Left ventricle myocardium inferior (tissue), 1 donor: ENCODE measurements at regions not wholly inside any gene's neighbourhood (a gene's known extent, or its start where the extent isn't known, plus 50 kb on each side); places are given as distances from the start of the nearest gene placed in this dataset.

Experiments used
- DNase-seq: peaks from one replicate; pipeline ENCODE4 v3.0.0-alpha.2; 2020
- H3K27ac ChIP-seq: fragments of 200-600 bp; replicated peaks from 2 replicates; pipeline ENCODE4 v1.8.0; 2021
- H3K27me3 ChIP-seq: fragments of 200-600 bp; 2 replicates; pipeline ENCODE4 v1.8.0; 2021; ENCODE audit warnings: low read depth
- H3K36me3 ChIP-seq: fragments of 200-600 bp; 2 replicates; pipeline ENCODE4 v1.8.0; 2021
- H3K4me1 ChIP-seq: fragments of 200-600 bp; 2 replicates; pipeline ENCODE4 v1.8.0; 2021
- H3K4me3 ChIP-seq: fragments of 200-600 bp; 2 replicates; pipeline ENCODE4 v1.8.0; 2021; ENCODE audit warnings: mild to moderate bottlenecking, moderate library complexity
- H3K9me3 ChIP-seq: fragments of 200-600 bp; replicated peaks from 2 replicates; pipeline ENCODE4 v1.8.0; 2021
- CTCF ChIP-seq: fragments of 200-600 bp; IDR thresholded peaks from 2 replicates; pipeline ENCODE4 v1.8.0; 2021; ENCODE audit warnings: antibody characterized with exemption, mild to moderate bottlenecking, borderline replicate concordance
- intact Hi-C: fragments of 100-400 bp; cut with micrococcal nuclease; formaldehyde crosslinking; loops from one replicate; pipeline ENCODE4 v1.11.0; 2022
- donor health status: DM: no; HTN: yes; CAD: no; lungs with severe emphysema.

- no peak overlapping the region for H3K27ac ChIP-seq
- H3K9me3 ChIP-seq: peaks cover 14% of the 10 kb centered on the region
- no peak for TF ChIP-seq CTCF
- H3K36me3 ChIP-seq: no peaks in the 10 kb centered on the region
- H3K4me3 ChIP-seq: no peak overlapping the region
- intact Hi-C loops: no loop called here
- H3K27me3 ChIP-seq: no peaks in the 10 kb centered on the region
- H3K4me1 ChIP-seq: no peaks in the 10 kb centered on the region
- DNase-seq: no peak
These were observed 137.1 kb upstream of the ADAMTS19 start for GRCh38 chr5:129322968-129323367.

DNA sequence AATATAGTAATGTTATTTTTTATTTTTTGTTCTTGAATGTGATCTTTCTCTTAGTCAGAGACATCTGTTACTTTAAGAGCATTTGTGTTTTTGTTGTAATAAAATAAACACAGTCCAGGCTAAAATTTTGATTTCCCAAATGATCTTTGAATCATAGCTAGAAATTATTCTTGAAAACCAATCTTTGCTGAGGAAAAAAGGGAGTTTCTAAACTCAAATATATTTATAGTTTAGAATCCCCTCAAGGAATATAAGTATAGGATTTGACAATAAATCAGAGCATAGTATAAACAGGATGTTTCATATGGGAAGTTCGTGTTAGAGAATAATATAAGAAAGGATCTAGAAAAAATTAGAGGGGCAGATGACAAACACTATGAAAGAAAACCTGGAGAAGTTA, 118.8 kb upstream of the ADAMTS19 start:
- intact Hi-C loops: no loop called here
- no peak for DNase-seq
- Histone ChIP-seq H3K27ac (no peak overlapping the region), H3K36me3 (no peaks in the 10 kb centered on the region), H3K9me3 (no peaks in the 10 kb centered on the region), H3K27me3 (no peaks in the 10 kb centered on the region), H3K4me1 (no peaks in the 10 kb centered on the region), H3K4me3 (no peak overlapping the region)
- no peak for TF ChIP-seq CTCF

GRCh38 chr5:129342796-129343195, 117.3 kb upstream of the ADAMTS19 start:
- Histone ChIP-seq H3K4me1 (no peaks in the 10 kb centered on the region), H3K27me3 (no peaks in the 10 kb centered on the region), H3K36me3 (no peaks in the 10 kb centered on the region), H3K4me3 (no peak overlapping the region), H3K9me3 (peaks cover 6% of the 10 kb centered on the region), H3K27ac (no peak overlapping the region)
- TF ChIP-seq CTCF: no peak
- intact Hi-C loops: no loop called here
- DNase-seq: no peak

GRCh38 chr5:129345213-129345924, 114.7 kb upstream of the ADAMTS19 start:
- no peak for DNase-seq
- no peak overlapping the region for H3K27ac ChIP-seq
- no peaks in the 10 kb centered on the region for H3K36me3 ChIP-seq
- no peaks in the 10 kb centered on the region for H3K4me1 ChIP-seq
- H3K27me3 ChIP-seq: no peaks in the 10 kb centered on the region
- H3K9me3 ChIP-seq: peaks cover 31% of the 10 kb centered on the region
- H3K4me3 ChIP-seq: no peak overlapping the region
- TF ChIP-seq CTCF: no peak
- intact Hi-C loops: no loop called here

GRCh38 chr5:129356846-129357245, 103.3 kb upstream of the ADAMTS19 start:
- no peaks in the 10 kb centered on the region for H3K4me1 ChIP-seq
- no peak overlapping the region for H3K4me3 ChIP-seq
- H3K27me3 ChIP-seq: no peaks in the 10 kb centered on the region
- intact Hi-C loops: no loop called here
- H3K27ac ChIP-seq: no peak overlapping the region
- DNase-seq: no peak
- H3K9me3 ChIP-seq: no peaks in the 10 kb centered on the region
- H3K36me3 ChIP-seq: no peaks in the 10 kb centered on the region
- no peak for TF ChIP-seq CTCF
